H1 (cell line): ENCODE measurements at regions not wholly inside any gene's neighbourhood (a gene's known extent, or its start where the extent isn't known, plus 50 kb on each side); places are given as distances from the start of the nearest gene placed in this dataset.

Source experiments
- CTCF ChIA-PET: fragments of 300-600 bp; sonication (Branson Sonifier 250); formaldehyde crosslinking; loops from one replicate; lab custom pipeline; 2021; ENCODE audit not compliant: partially characterized antibody; lab: Charles Lee
- POLR2A ChIA-PET: fragments of 300-600 bp; sonication (Branson Sonifier 250); formaldehyde crosslinking; loops from one replicate; lab custom pipeline; 2021; ENCODE audit warnings: inconsistent platforms; ENCODE audit not compliant: partially characterized antibody; lab: Charles Lee
- DNase-seq, 2 experiments: peaks; one replicate each; pipeline versions ENCODE4 v3.0.0 to v3.0.0-alpha.2; 2010 to 2022; ENCODE audit warnings: low spot score in 2 of 2, low read depth in 1 of 2, mixed read lengths in 1 of 2
- FAIRE-seq: peaks from 2 replicates; lab custom pipeline; 2011; peaks lifted over from hg19 to GRCh38; lab: Jason Lieb, UNC
- H2AFZ ChIP-seq: 2 replicates; pipeline ENCODE4 v1.8.1; 2012; ENCODE audit warnings: low read length, inconsistent platforms
- H2AK5ac ChIP-seq: 2 replicates; pipeline ENCODE4 v1.6.1; 2013; ENCODE audit warnings: low read depth, low read length
- H2BK120ac ChIP-seq: replicated peaks from 2 replicates; pipeline ENCODE3; 2013; ENCODE audit warnings: low read depth, low read length, inconsistent platforms
- H2BK12ac ChIP-seq: 2 replicates; pipeline ENCODE4 v1.6.1; 2013; ENCODE audit warnings: low read depth, low read length
- H2BK15ac ChIP-seq: 2 replicates; pipeline ENCODE4 v1.6.1; 2013; ENCODE audit warnings: low read length
- H2BK20ac ChIP-seq: 2 replicates; pipeline ENCODE4 v1.6.1; 2013; ENCODE audit warnings: low read length
- H2BK5ac ChIP-seq: 2 replicates; pipeline ENCODE4 v1.6.1; 2013; ENCODE audit warnings: low read depth, low read length
- H3K14ac ChIP-seq: 2 replicates; pipeline ENCODE4 v1.6.1; 2013; ENCODE audit warnings: inconsistent platforms; ENCODE audit not compliant: insufficient read length
- H3K18ac ChIP-seq: 2 replicates; pipeline ENCODE4 v1.6.1; 2013; ENCODE audit warnings: low read length; ENCODE audit errors: extremely low read depth
- H3K23ac ChIP-seq: 2 replicates; pipeline ENCODE4 v1.6.1; 2013; ENCODE audit warnings: inconsistent platforms; ENCODE audit not compliant: insufficient read length
- H3K23me2 ChIP-seq: 2 replicates; pipeline ENCODE4 v1.6.1; 2013; ENCODE audit warnings: low read depth, low read length
- H3K27ac ChIP-seq: 2 replicates; pipeline ENCODE4 v1.6.1; 2011; ENCODE audit warnings: low read depth, low read length, inconsistent platforms
- H3K27me3 ChIP-seq, 4 experiments: replicated peaks in 1 of 4; 1 replicate in 1 of 4; 2 replicates in 3 of 4; pipeline versions ENCODE4 v1.6.1 to v1.8.1; 2011 to 2013; ENCODE audit warnings: low read length in 3 of 4, mild to moderate bottlenecking in 3 of 4, inconsistent platforms in 2 of 4, mixed read lengths in 2 of 4, moderate library complexity in 1 of 4; ENCODE audit not compliant: control insufficient read depth in 3 of 4, insufficient read depth in 3 of 4; ENCODE audit errors: extremely low read depth in 1 of 4
- H3K36me3 ChIP-seq, 4 experiments: 2 replicates each; pipeline versions ENCODE4 v1.6.1 to v1.8.1; 2011 to 2013; ENCODE audit warnings: mild to moderate bottlenecking in 4 of 4, low read length in 3 of 4, moderate library complexity in 2 of 4, control low read depth in 1 of 4, inconsistent platforms in 1 of 4; ENCODE audit not compliant: insufficient read depth in 4 of 4, control insufficient read depth in 2 of 4
- H3K4ac ChIP-seq: replicated peaks from 2 replicates; pipeline ENCODE3; 2013; ENCODE audit warnings: low read length, low read depth, mixed read lengths, inconsistent platforms; ENCODE audit not compliant: insufficient read length
- H3K4me1 ChIP-seq, 4 experiments: replicated peaks in 1 of 4; 1 replicate in 1 of 4; 2 replicates in 3 of 4; pipeline versions ENCODE4 v1.6.1 to v1.8.1; 2011 to 2013; ENCODE audit warnings: low read length in 3 of 4, inconsistent platforms in 2 of 4, mixed read lengths in 1 of 4; ENCODE audit not compliant: insufficient read depth in 4 of 4, control insufficient read depth in 3 of 4
- H3K4me2 ChIP-seq, 2 experiments: 2 replicates each; pipeline versions ENCODE4 v1.6.1 to v1.8.1; 2011 to 2013; ENCODE audit warnings: low read depth in 2 of 2, low read length in 2 of 2, control low read depth in 1 of 2, inconsistent platforms in 1 of 2, mild to moderate bottlenecking in 1 of 2; ENCODE audit not compliant: insufficient read depth in 1 of 2
- H3K4me3 ChIP-seq, 4 experiments: fragments of 200-600, 300-600 bp in 1 of 4; sonication (generic), shearing (Covaris generic), sonication (Bioruptor Twin) in 1 of 4; 2 replicates each; pipeline versions ENCODE4 v1.5.1 to v1.8.1; 2011 to 2016; ENCODE audit warnings: low read length in 4 of 4, low read depth in 3 of 4, control low read depth in 2 of 4, inconsistent platforms in 2 of 4, mild to moderate bottlenecking in 2 of 4, mixed read lengths in 1 of 4, moderate library complexity in 1 of 4; ENCODE audit not compliant: insufficient read depth in 2 of 4; ENCODE audit errors: extremely low read depth in 1 of 4
- H3K56ac ChIP-seq: replicated peaks from 2 replicates; pipeline ENCODE3; 2013; ENCODE audit warnings: low read depth, mild to moderate bottlenecking, mixed read lengths, low read length, inconsistent platforms; ENCODE audit not compliant: insufficient read length
- H3K79me1 ChIP-seq: 2 replicates; pipeline ENCODE4 v1.6.1; 2013; ENCODE audit warnings: low read depth, low read length, control low read depth
- H3K79me2 ChIP-seq, 2 experiments: 2 replicates each; pipeline versions ENCODE4 v1.6.1 to v1.8.1; 2012 to 2013; ENCODE audit warnings: low read length in 2 of 2, mild to moderate bottlenecking in 2 of 2, inconsistent platforms in 1 of 2; ENCODE audit not compliant: insufficient read depth in 2 of 2, control insufficient read depth in 1 of 2
- H3K9ac ChIP-seq, 4 experiments: replicated peaks in 1 of 4; 1 replicate in 1 of 4; 2 replicates in 3 of 4; pipeline versions ENCODE4 v1.6.1 to v1.8.1; 2011 to 2013; ENCODE audit warnings: low read depth in 3 of 4, low read length in 3 of 4, control low read depth in 2 of 4, mild to moderate bottlenecking in 2 of 4, moderate library complexity in 2 of 4, inconsistent platforms in 1 of 4; ENCODE audit errors: extremely low read depth in 1 of 4
- H3K9me3 ChIP-seq, 2 experiments: 2 replicates each; pipeline versions ENCODE4 v1.6.1 to v1.8.1; 2012 to 2013; ENCODE audit warnings: mild to moderate bottlenecking in 2 of 2, moderate library complexity in 2 of 2, control low read depth in 1 of 2, inconsistent platforms in 1 of 2, low read depth in 1 of 2, low read length in 1 of 2, mixed read lengths in 1 of 2; ENCODE audit not compliant: insufficient read depth in 2 of 2
- H4K20me1 ChIP-seq, 2 experiments: replicated peaks in 1 of 2; 2 replicates each; pipeline versions ENCODE3 to v1.8.1; 2011 to 2013; ENCODE audit warnings: inconsistent platforms in 2 of 2, low read length in 2 of 2, mild to moderate bottlenecking in 1 of 2; ENCODE audit not compliant: insufficient read depth in 2 of 2, control insufficient read depth in 1 of 2
- H4K5ac ChIP-seq: 2 replicates; pipeline ENCODE4 v1.6.1; 2013; ENCODE audit warnings: low read length, low read depth, mixed read lengths, inconsistent platforms; ENCODE audit not compliant: insufficient read length
- H4K8ac ChIP-seq: 2 replicates; pipeline ENCODE4 v1.8.0; 2013; ENCODE audit warnings: mild to moderate bottlenecking, moderate library complexity, low read length, inconsistent platforms; ENCODE audit not compliant: insufficient read depth; ENCODE audit errors: extremely low read depth
- H4K91ac ChIP-seq: replicated peaks from 2 replicates; pipeline ENCODE3; 2013; ENCODE audit warnings: low read length, mixed read lengths, inconsistent platforms; ENCODE audit not compliant: insufficient read length
- JUND ChIP-seq: IDR thresholded peaks from 2 replicates; pipeline ENCODE4 v1.6.1; 2011; ENCODE audit warnings: mild to moderate bottlenecking, improper control_type of control experiment, low read length
- SIRT6 ChIP-seq: IDR thresholded peaks from one replicate; pipeline ENCODE4 v1.7.1; 2012; ENCODE audit warnings: low read length, inconsistent platforms
- SP2 ChIP-seq: IDR thresholded peaks from 2 replicates; pipeline ENCODE4 v1.6.1; 2012; ENCODE audit warnings: mild to moderate bottlenecking, low read length, inconsistent platforms
- TBP ChIP-seq: IDR thresholded peaks from 2 replicates; pipeline ENCODE4 v1.6.1; 2011; ENCODE audit warnings: low read depth, low read length, improper control_type of control experiment
- WGBS, 2 experiments: shearing (Covaris generic) in 1 of 2; methylation state at CpG; one replicate each; pipeline versions ENCODE4 v1.1.6 to v1.1.7; 2013 to 2015; ENCODE audit warnings: low lambda C conversion rate in 2 of 2, mixed read lengths in 2 of 2, inconsistent platforms in 1 of 2, low coverage in 1 of 2, missing lambda C conversion rate in 1 of 2; ENCODE audit not compliant: insufficient replicate concordance in 2 of 2, insufficient coverage in 1 of 2, insufficient read length in 1 of 2; ENCODE audit errors: extremely low coverage in 1 of 2, missing lambda C conversion rate in 1 of 2; 5-methylcytosine and 5-hydroxymethylcytosine counted together

GRCh38 chr2:82230406-82230805 lies 1925.9 kb upstream of the LRRTM1 start:
- no peaks in the 10 kb centered on the region for H3K27me3 ChIP-seq
- H3K27ac ChIP-seq = no peak overlapping the region
- H2BK15ac ChIP-seq = no peak overlapping the region
- no peak overlapping the region for H2AFZ ChIP-seq
- FAIRE-seq = no peak
- H3K4ac ChIP-seq = no peak overlapping the region
- H4K91ac ChIP-seq = no peak overlapping the region
- POLR2A ChIA-PET = no interaction called here
- H4K5ac ChIP-seq = no peak overlapping the region
- DNase-seq = no peak
- H2BK5ac ChIP-seq = no peak overlapping the region
- H4K8ac ChIP-seq = no peak overlapping the region
- H3K56ac ChIP-seq = no peak overlapping the region
- no peak overlapping the region for H2BK120ac ChIP-seq
- H3K9ac ChIP-seq = no peak overlapping the region
- 85% methylated on average over 1 of the region's 1 CpG; no CpG with 5 or more reads in 1 of the 2 experiments for WGBS, 2 experiments
- no peak overlapping the region for H3K18ac ChIP-seq
- H4K20me1 ChIP-seq = no peaks in the 10 kb centered on the region
- CTCF ChIA-PET = no interaction called here
- H3K4me3 ChIP-seq = no peak overlapping the region
- no peak overlapping the region for H3K23ac ChIP-seq
- no peak overlapping the region for H3K14ac ChIP-seq
- no peaks in the 10 kb centered on the region for H3K4me1 ChIP-seq
- H2AK5ac ChIP-seq = no peak overlapping the region
- H3K36me3 ChIP-seq = no peaks in the 10 kb centered on the region
- no peaks in the 10 kb centered on the region for H3K79me2 ChIP-seq
- TF ChIP-seq TBP = no peak
- TF ChIP-seq SP2 = no peak
- no peak for TF ChIP-seq SIRT6
- TF ChIP-seq JUND = no peak
- no peaks in the 10 kb centered on the region for H3K79me1 ChIP-seq
- no peak overlapping the region for H2BK12ac ChIP-seq
- H2BK20ac ChIP-seq = no peak overlapping the region
- H3K23me2 ChIP-seq = no peaks in the 10 kb centered on the region
- H3K4me2 ChIP-seq = no peak overlapping the region
- no peaks in the 10 kb centered on the region for H3K9me3 ChIP-seq
